ENCODE measurements at regions not wholly inside any gene's neighbourhood (a gene's known extent, or its start where the extent isn't known, plus 50 kb on each side); places are given as distances from the start of the nearest gene placed in this dataset.

- H3K4me1 ChIP-seq = no peaks in the 10 kb centered on the region
- H3K4me3 ChIP-seq (replicated peaks in 1 of 3) = no peak overlapping the region
- no peaks in the 10 kb centered on the region for H3K36me3 ChIP-seq
- TF ChIP-seq POLR2A (IDR thresholded peaks at IDR 0.05) (no peak), CTCF (IDR thresholded peaks at IDR 0.05) (no peak)
- intact Hi-C loops (cut with DNase I) = no loop called here
- WGBS, 2 donors = 91 to 94% methylated on average over 2 of the region's 2 CpGs
- H3K9me3 ChIP-seq = no peaks in the 10 kb centered on the region
- H3K27ac ChIP-seq = no peak overlapping the region
- no peak for DNase-seq
- H3K27me3 ChIP-seq = no peaks in the 10 kb centered on the region
Observed at GRCh38 chr6:88493717-88494116, 327.6 kb upstream of the CNR1 start.

- intact Hi-C loops (cut with DNase I) = no loop called here
- Histone ChIP-seq H3K4me1 (no peaks in the 10 kb centered on the region), H3K4me3 (replicated peaks in 1 of 3) (no peak overlapping the region), H3K9me3 (no peaks in the 10 kb centered on the region), H3K27me3 (no peaks in the 10 kb centered on the region), H3K36me3 (no peaks in the 10 kb centered on the region), H3K27ac (no peak overlapping the region)
- 64 to 72% methylated on average over 2 of the region's 2 CpGs for WGBS, 2 donors
- TF ChIP-seq POLR2A (IDR thresholded peaks at IDR 0.05) = no peak
- TF ChIP-seq CTCF (IDR thresholded peaks at IDR 0.05) = peak in 2 of 6 experiments; percentile 9 to 36
- DNase-seq = no peak
Observed at GRCh38 chr6:88492824-88493223, 326.7 kb upstream of the CNR1 start.

- DNase-seq = no peak
- no peaks in the 10 kb centered on the region for H3K36me3 ChIP-seq
- no peaks in the 10 kb centered on the region for H3K27me3 ChIP-seq
- no peaks in the 10 kb centered on the region for H3K4me1 ChIP-seq
- H3K4me3 ChIP-seq (replicated peaks in 1 of 3) = no peak overlapping the region
- H3K9me3 ChIP-seq = no peaks in the 10 kb centered on the region
- 86 to 87% methylated on average over 2 of the region's 2 CpGs for WGBS, 2 donors
- TF ChIP-seq POLR2A (IDR thresholded peaks at IDR 0.05) (no peak), CTCF (IDR thresholded peaks at IDR 0.05) (no peak)
- intact Hi-C loops (cut with DNase I) = no loop called here
- no peak overlapping the region for H3K27ac ChIP-seq
Observed at GRCh38 chr6:88492241-88492640, 326.1 kb upstream of the CNR1 start.

GRCh38 chr6:88491266-88491880 is 325.2 kb upstream of the CNR1 start:
- H3K27me3 ChIP-seq = no peaks in the 10 kb centered on the region
- H3K4me1 ChIP-seq = no peaks in the 10 kb centered on the region
- H3K36me3 ChIP-seq = no peaks in the 10 kb centered on the region
- intact Hi-C loops (cut with DNase I) = no loop called here
- no peaks in the 10 kb centered on the region for H3K9me3 ChIP-seq
- no peak overlapping the region for H3K4me3 ChIP-seq (replicated peaks in 1 of 3)
- TF ChIP-seq POLR2A (IDR thresholded peaks at IDR 0.05) (no peak), CTCF (IDR thresholded peaks at IDR 0.05) (no peak)
- DNase-seq = no peak
- 76 to 78% methylated on average over 4 of the region's 4 CpGs for WGBS, 2 donors
- H3K27ac ChIP-seq = no peak overlapping the region

- intact Hi-C loops (cut with DNase I) = no loop called here
- H3K36me3 ChIP-seq = no peaks in the 10 kb centered on the region
Observed at GRCh38 chr6:88490908-88491264, 324.7 kb upstream of the CNR1 start.

More at GRCh38 chr6:88490908-88491264, 324.7 kb upstream of the CNR1 start:
- 70 to 72% methylated on average over 2 of the region's 2 CpGs for WGBS, 2 donors
- DNase-seq = no peak
- H3K27ac ChIP-seq = no peak overlapping the region
- no peaks in the 10 kb centered on the region for H3K4me1 ChIP-seq
- no peaks in the 10 kb centered on the region for H3K27me3 ChIP-seq
- no peak overlapping the region for H3K4me3 ChIP-seq (replicated peaks in 1 of 3)
- H3K9me3 ChIP-seq = no peaks in the 10 kb centered on the region
- TF ChIP-seq POLR2A (IDR thresholded peaks at IDR 0.05) (no peak), CTCF (IDR thresholded peaks at IDR 0.05) (no peak)

Measured in thyroid gland (tissue), 4 donors.